ENCODE measurements at regions not wholly inside any gene's neighbourhood (a gene's known extent, or its start where the extent isn't known, plus 50 kb on each side); places are given as distances from the start of the nearest gene placed in this dataset.

- TF ChIP-seq CTCF (conservative IDR thresholded peaks at IDR 0.05 in 1 of 2, IDR thresholded peaks at IDR 0.05 in 1 of 2; ENCODE audit: low read depth in 1 of 2, low read length in 2 of 2) (no peak), EZH2 (IDR thresholded peaks at IDR 0.05; ENCODE audit: low read length, missing control alignments) (no peak)
These were observed 389.7 kb downstream of the TAF11L14 start for GRCh38 chr5:18023986-18024385.
